ENCODE measurements at regions not wholly inside any gene's neighbourhood (a gene's known extent, or its start where the extent isn't known, plus 50 kb on each side); places are given as distances from the start of the nearest gene placed in this dataset.

GRCh38 chr5:15376088-15376487 lies 123.9 kb upstream of the FBXL7 start:
- no peak overlapping the region for H3K27ac ChIP-seq (ENCODE audit: low read depth, low read length)

GRCh38 chr5:15375559-15375958 lies 124.4 kb upstream of the FBXL7 start:
- Histone ChIP-seq H3K14ac (ENCODE audit: low read length) (no peak overlapping the region), H3K9me3 (ENCODE audit: insufficient read depth, low read depth, low read length) (peaks cover 2% of the 10 kb centered on the region), H3K4ac (ENCODE audit: low read depth, low read length) (no peak overlapping the region), H2AFZ (ENCODE audit: insufficient read depth, low read length, poor library complexity) (no peak overlapping the region), H3K36me3 (ENCODE audit: control insufficient read depth in 1 of 2, insufficient read depth in 2 of 2, low read length in 2 of 2) (no peaks in the 10 kb centered on the region), H3K18ac (ENCODE audit: low read length) (no peak overlapping the region), H3K4me1 (ENCODE audit: control insufficient read depth in 1 of 2, insufficient read depth in 2 of 2, low read length in 2 of 2) (no peaks in the 10 kb centered on the region), H2BK120ac (ENCODE audit: insufficient read depth, low read length, poor library complexity) (no peak overlapping the region), H3K23ac (ENCODE audit: low read length) (no peak overlapping the region), H2BK12ac (ENCODE audit: low read length) (no peak overlapping the region), H4K91ac (ENCODE audit: low read depth, low read length) (no peak overlapping the region), H3K4me3 (ENCODE audit: low read depth, low read length) (no peak overlapping the region), H3K4me2 (ENCODE audit: low read length) (no peak overlapping the region), H2AK5ac (ENCODE audit: low read length) (no peak overlapping the region), H3K79me2 (ENCODE audit: control insufficient read depth, insufficient read depth, low read length, poor library complexity) (no peaks in the 10 kb centered on the region), H3K27ac (ENCODE audit: low read depth, low read length) (no peak overlapping the region), H3K9ac (ENCODE audit: low read length) (no peak overlapping the region), H4K12ac (ENCODE audit: low read depth, low read length) (no peak overlapping the region), H4K8ac (ENCODE audit: low read depth, low read length) (no peak overlapping the region), H2BK5ac (ENCODE audit: low read depth, low read length, poor library complexity) (no peak overlapping the region), H3K27me3 (ENCODE audit: insufficient read depth, low read length) (no peaks in the 10 kb centered on the region), H3K79me1 (ENCODE audit: low read length) (no peaks in the 10 kb centered on the region)
- no CpG with 5 or more reads among the region's 1 CpG for WGBS (ENCODE audit: extremely low coverage, insufficient coverage, insufficient read length)
- no peak for DNase-seq

More at GRCh38 chr5:15376088-15376487, 123.9 kb upstream of the FBXL7 start:
- Histone ChIP-seq H3K14ac (ENCODE audit: low read length) (no peak overlapping the region), H3K18ac (ENCODE audit: low read length) (no peak overlapping the region), H3K4me3 (ENCODE audit: low read depth, low read length) (no peak overlapping the region), H3K4me2 (ENCODE audit: low read length) (no peak overlapping the region), H2AK5ac (ENCODE audit: low read length) (no peak overlapping the region), H2AFZ (ENCODE audit: insufficient read depth, low read length, poor library complexity) (no peak overlapping the region), H4K91ac (ENCODE audit: low read depth, low read length) (no peak overlapping the region), H3K23ac (ENCODE audit: low read length) (no peak overlapping the region), H3K9ac (ENCODE audit: low read length) (no peak overlapping the region), H4K8ac (ENCODE audit: low read depth, low read length) (no peak overlapping the region), H2BK5ac (ENCODE audit: low read depth, low read length, poor library complexity) (no peak overlapping the region), H4K12ac (ENCODE audit: low read depth, low read length) (no peak overlapping the region), H2BK12ac (ENCODE audit: low read length) (no peak overlapping the region), H3K4ac (ENCODE audit: low read depth, low read length) (no peak overlapping the region), H3K27me3 (ENCODE audit: insufficient read depth, low read length) (no peaks in the 10 kb centered on the region), H2BK120ac (ENCODE audit: insufficient read depth, low read length, poor library complexity) (no peak overlapping the region), H3K4me1 (ENCODE audit: control insufficient read depth in 1 of 2, insufficient read depth in 2 of 2, low read length in 2 of 2) (no peaks in the 10 kb centered on the region), H3K9me3 (ENCODE audit: insufficient read depth, low read depth, low read length) (peaks cover 2% of the 10 kb centered on the region), H3K79me2 (ENCODE audit: control insufficient read depth, insufficient read depth, low read length, poor library complexity) (no peaks in the 10 kb centered on the region), H3K36me3 (ENCODE audit: control insufficient read depth in 1 of 2, insufficient read depth in 2 of 2, low read length in 2 of 2) (no peaks in the 10 kb centered on the region), H3K79me1 (ENCODE audit: low read length) (no peaks in the 10 kb centered on the region)
- WGBS (ENCODE audit: extremely low coverage, insufficient coverage, insufficient read length) = no CpG with 5 or more reads among the region's 1 CpG
- DNase-seq = no peak

GRCh38 chr5:15374886-15375285 lies 125.1 kb upstream of the FBXL7 start:
- no peak overlapping the region for H3K27ac ChIP-seq (ENCODE audit: low read depth, low read length)
- H3K9me3 ChIP-seq (ENCODE audit: insufficient read depth, low read depth, low read length) = peaks cover 2% of the 10 kb centered on the region

GRCh38 chr5:15373151-15373550 lies 126.8 kb upstream of the FBXL7 start:
- no peak overlapping the region for H3K4me2 ChIP-seq (ENCODE audit: low read length)
- H3K9me3 ChIP-seq (ENCODE audit: insufficient read depth, low read depth, low read length) = peaks cover 2% of the 10 kb centered on the region
- no peak overlapping the region for H3K4me3 ChIP-seq (ENCODE audit: low read depth, low read length)
- H3K27ac ChIP-seq (ENCODE audit: low read depth, low read length) = no peak overlapping the region
- H3K27me3 ChIP-seq (ENCODE audit: insufficient read depth, low read length) = no peaks in the 10 kb centered on the region
- H3K79me1 ChIP-seq (ENCODE audit: low read length) = no peaks in the 10 kb centered on the region
- no peak overlapping the region for H2BK5ac ChIP-seq (ENCODE audit: low read depth, low read length, poor library complexity)
- H3K23ac ChIP-seq (ENCODE audit: low read length) = no peak overlapping the region
- no peak overlapping the region for H2BK12ac ChIP-seq (ENCODE audit: low read length)
- H3K9ac ChIP-seq (ENCODE audit: low read length) = no peak overlapping the region
- no peak overlapping the region for H2AK5ac ChIP-seq (ENCODE audit: low read length)
- H4K8ac ChIP-seq (ENCODE audit: low read depth, low read length) = no peak overlapping the region
- H3K4me1 ChIP-seq (ENCODE audit: control insufficient read depth in 1 of 2, insufficient read depth in 2 of 2, low read length in 2 of 2) = no peaks in the 10 kb centered on the region
- H3K18ac ChIP-seq (ENCODE audit: low read length) = no peak overlapping the region
- no peak overlapping the region for H2BK120ac ChIP-seq (ENCODE audit: insufficient read depth, low read length, poor library complexity)
- no peak overlapping the region for H3K14ac ChIP-seq (ENCODE audit: low read length)
- no peak overlapping the region for H2AFZ ChIP-seq (ENCODE audit: insufficient read depth, low read length, poor library complexity)
- no peaks in the 10 kb centered on the region for H3K36me3 ChIP-seq (ENCODE audit: control insufficient read depth in 1 of 2, insufficient read depth in 2 of 2, low read length in 2 of 2)
- no peak overlapping the region for H3K4ac ChIP-seq (ENCODE audit: low read depth, low read length)
- no peak overlapping the region for H4K12ac ChIP-seq (ENCODE audit: low read depth, low read length)
- no peak overlapping the region for H4K91ac ChIP-seq (ENCODE audit: low read depth, low read length)
- DNase-seq = peak; percentile 13 to 71
- H3K79me2 ChIP-seq (ENCODE audit: control insufficient read depth, insufficient read depth, low read length, poor library complexity) = no peaks in the 10 kb centered on the region

More at GRCh38 chr5:15374886-15375285, 125.1 kb upstream of the FBXL7 start:
- Histone ChIP-seq H3K4me2 (ENCODE audit: low read length) (no peak overlapping the region), H3K27me3 (ENCODE audit: insufficient read depth, low read length) (no peaks in the 10 kb centered on the region), H3K79me2 (ENCODE audit: control insufficient read depth, insufficient read depth, low read length, poor library complexity) (no peaks in the 10 kb centered on the region), H3K23ac (ENCODE audit: low read length) (no peak overlapping the region), H3K9ac (ENCODE audit: low read length) (no peak overlapping the region), H3K4ac (ENCODE audit: low read depth, low read length) (no peak overlapping the region), H2AK5ac (ENCODE audit: low read length) (no peak overlapping the region), H3K14ac (ENCODE audit: low read length) (no peak overlapping the region), H2BK12ac (ENCODE audit: low read length) (no peak overlapping the region), H4K8ac (ENCODE audit: low read depth, low read length) (no peak overlapping the region), H2AFZ (ENCODE audit: insufficient read depth, low read length, poor library complexity) (no peak overlapping the region), H3K4me3 (ENCODE audit: low read depth, low read length) (no peak overlapping the region), H3K4me1 (ENCODE audit: control insufficient read depth in 1 of 2, insufficient read depth in 2 of 2, low read length in 2 of 2) (no peaks in the 10 kb centered on the region), H4K91ac (ENCODE audit: low read depth, low read length) (no peak overlapping the region), H2BK5ac (ENCODE audit: low read depth, low read length, poor library complexity) (no peak overlapping the region), H3K18ac (ENCODE audit: low read length) (no peak overlapping the region), H2BK120ac (ENCODE audit: insufficient read depth, low read length, poor library complexity) (no peak overlapping the region), H4K12ac (ENCODE audit: low read depth, low read length) (no peak overlapping the region), H3K79me1 (ENCODE audit: low read length) (no peaks in the 10 kb centered on the region), H3K36me3 (ENCODE audit: control insufficient read depth in 1 of 2, insufficient read depth in 2 of 2, low read length in 2 of 2) (no peaks in the 10 kb centered on the region)
- DNase-seq = peak; percentile 48 to 79
